Subcutaneous abdominal adipose tissue (tissue), 5 donors: ENCODE measurements at regions not wholly inside any gene's neighbourhood (a gene's known extent, or its start where the extent isn't known, plus 50 kb on each side); places are given as distances from the start of the nearest gene placed in this dataset.
"Not testable (repeated sequence)": the region's sequence is repeated elsewhere in the genome, so short reads cannot be mapped to it uniquely, and the experiment has no call there.

ENCODE experiments used
- H3K27ac ChIP-seq: one replicate; pipeline ENCODE4 v1.7.0; 2013; ENCODE audit warnings: low read depth, mild to moderate bottlenecking, inconsistent platforms, low read length, moderate library complexity
- H3K27me3 ChIP-seq, 5 donors: one replicate each; pipeline ENCODE4 v1.7.0; 2013; ENCODE audit warnings: low read length in 5 of 5, inconsistent platforms in 1 of 5; ENCODE audit not compliant: control insufficient read depth in 5 of 5, insufficient read depth in 4 of 5
- H3K36me3 ChIP-seq, 5 donors: one replicate each; pipeline ENCODE4 v1.7.0; 2013; ENCODE audit warnings: low read length in 5 of 5; ENCODE audit not compliant: control insufficient read depth in 5 of 5, insufficient read depth in 5 of 5
- H3K4me1 ChIP-seq, 5 donors: one replicate each; pipeline ENCODE4 v1.7.0; 2013; ENCODE audit warnings: low read length in 5 of 5, mild to moderate bottlenecking in 3 of 5, moderate library complexity in 1 of 5; ENCODE audit not compliant: control insufficient read depth in 5 of 5, insufficient read depth in 5 of 5
- H3K4me3 ChIP-seq, 5 donors: one replicate each; pipeline ENCODE4 v1.7.0; 2013; ENCODE audit warnings: low read length in 5 of 5, low read depth in 1 of 5
- H3K9ac ChIP-seq, 5 donors: one replicate each; pipeline ENCODE4 v1.7.0; 2013; ENCODE audit warnings: low read length in 5 of 5, mild to moderate bottlenecking in 4 of 5, moderate library complexity in 3 of 5
- H3K9me3 ChIP-seq, 5 donors: one replicate each; pipeline ENCODE4 v1.7.0; 2013; ENCODE audit warnings: low read length in 5 of 5; ENCODE audit not compliant: control insufficient read depth in 5 of 5
- donor health status: healthy.
- donor health status: healthy.
- donor health status: healthy.
- donor health status: healthy.
- donor health status: healthy.

DNA sequence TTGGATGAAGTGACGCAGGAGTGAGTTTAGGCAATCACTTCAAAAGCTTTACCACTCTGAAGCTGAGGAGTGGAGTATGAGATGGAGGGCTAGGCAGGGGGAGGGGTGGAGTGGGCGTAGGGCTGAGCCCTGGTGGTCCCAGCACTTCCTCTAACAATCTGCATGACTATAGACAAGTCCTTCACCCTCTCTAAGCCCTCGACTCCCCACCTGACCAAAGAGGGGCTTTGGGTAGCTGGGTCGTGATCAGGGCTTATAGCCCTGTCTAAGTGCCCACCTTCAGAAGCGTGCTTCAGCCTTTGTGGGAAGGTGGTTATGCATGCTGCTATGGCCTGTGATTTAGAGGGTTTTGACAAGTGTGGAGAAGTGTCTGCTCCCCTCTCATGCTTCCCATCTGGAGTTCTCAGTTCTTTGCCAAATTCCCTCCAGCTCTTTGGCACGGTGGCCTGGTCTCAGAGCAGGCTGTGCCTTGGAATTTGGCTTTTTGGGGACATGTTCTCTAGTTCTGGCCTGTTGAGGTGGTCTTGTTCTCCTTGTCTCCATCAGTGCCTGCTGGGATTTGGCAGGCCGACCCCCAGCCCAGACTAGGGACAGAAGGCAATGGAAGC is 53.0 kb downstream of the ACTBL2 start:
- H3K4me1 ChIP-seq, result peaks cover 0 to 15% (median 4%) of the 10 kb centered on the region in 5 donors
- no peaks in the 10 kb centered on the region for H3K27me3 ChIP-seq
- no peaks in the 10 kb centered on the region for H3K9me3 ChIP-seq

DNA sequence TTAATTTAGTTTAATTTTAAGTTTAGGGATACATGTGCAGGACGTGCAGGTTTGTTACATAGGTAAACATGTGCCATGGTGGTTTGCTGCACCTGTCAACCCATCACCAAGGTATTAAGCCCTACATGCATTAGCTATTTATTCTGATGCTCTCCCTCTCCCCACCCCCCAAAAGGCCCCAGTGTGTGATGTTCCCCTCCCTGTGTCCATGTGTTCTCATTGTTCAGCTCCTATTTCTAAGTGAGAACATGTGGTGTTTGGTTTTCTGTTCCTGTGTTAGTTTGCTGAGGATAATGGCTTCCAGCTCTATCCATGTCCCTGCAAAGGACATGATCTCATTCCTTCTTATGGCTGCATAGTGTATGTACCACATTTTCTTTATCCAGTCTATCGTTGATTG is 53.6 kb downstream of the ACTBL2 start:
- H3K4me1 ChIP-seq, result peaks cover 0 to 15% (median 4%) of the 10 kb centered on the region in 5 donors
- not testable (repeated sequence) for H3K4me3 ChIP-seq, H3K36me3 ChIP-seq, H3K9me3 ChIP-seq, H3K9ac ChIP-seq, H3K27me3 ChIP-seq, H3K27ac ChIP-seq

More for the DNA sequence above, 53.0 kb downstream of the ACTBL2 start:
- H3K9ac ChIP-seq, result no peak overlapping the region
- H3K36me3 ChIP-seq, result no peaks in the 10 kb centered on the region
- H3K4me3 ChIP-seq, result no peak overlapping the region
- H3K27ac ChIP-seq, result no peak overlapping the region

DNA sequence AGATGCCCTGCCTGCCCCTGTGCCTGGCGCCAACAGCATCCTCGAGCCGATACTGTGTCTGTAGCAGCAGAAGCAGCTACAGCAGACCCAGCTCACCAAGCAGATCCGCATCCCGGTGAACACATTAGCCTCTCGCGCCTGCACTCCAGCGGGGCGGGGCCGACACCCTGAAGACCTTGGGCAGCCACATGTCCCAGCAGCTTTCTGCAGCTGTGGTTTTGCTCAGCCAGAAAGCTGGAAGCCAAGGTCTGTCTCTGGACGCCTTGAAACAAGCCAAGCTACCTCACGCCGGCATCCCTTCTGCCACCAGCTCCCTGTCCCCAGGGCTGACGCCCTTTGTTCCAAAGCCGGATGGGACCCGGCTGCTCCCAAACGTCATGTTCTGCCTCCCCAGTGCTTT is 59.6 kb downstream of the ACTBL2 start:
- Histone ChIP-seq H3K9me3 (no peaks in the 10 kb centered on the region), H3K4me3 (no peak overlapping the region), H3K27me3 (no peaks in the 10 kb centered on the region), H3K36me3 (no peaks in the 10 kb centered on the region), H3K27ac (no peak overlapping the region), H3K4me1 (peaks cover 0 to 7% (median 0%) of the 10 kb centered on the region in 5 donors), H3K9ac (no peak overlapping the region)

DNA sequence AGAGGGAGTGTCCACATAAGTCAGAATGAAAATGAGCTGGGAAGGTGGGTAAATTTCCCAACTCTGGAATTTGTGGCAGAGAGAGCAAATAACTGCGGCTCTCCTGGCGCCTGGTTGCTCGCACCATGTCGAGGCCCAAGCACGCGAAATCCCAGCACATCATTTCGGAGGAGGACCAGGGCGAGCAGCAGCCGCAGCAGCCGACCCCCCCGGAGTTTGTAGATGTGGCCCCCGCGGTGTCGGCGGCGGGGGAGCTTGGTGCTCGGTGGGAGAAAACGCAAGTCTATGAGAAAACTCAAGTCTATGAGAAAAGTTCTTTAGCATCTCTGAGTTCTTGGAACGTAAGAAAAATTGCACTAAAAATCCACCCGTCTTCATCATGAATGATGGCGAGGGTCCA is 60.3 kb downstream of the ACTBL2 start:
- H3K9me3 ChIP-seq, result no peaks in the 10 kb centered on the region
- no peaks in the 10 kb centered on the region for H3K27me3 ChIP-seq
- no peak overlapping the region for H3K4me3 ChIP-seq
- H3K27ac ChIP-seq, result no peak overlapping the region
- H3K4me1 ChIP-seq, result peaks cover 0 to 13% (median 0%) of the 10 kb centered on the region in 5 donors
- H3K9ac ChIP-seq, result no peak overlapping the region
- no peaks in the 10 kb centered on the region for H3K36me3 ChIP-seq

DNA sequence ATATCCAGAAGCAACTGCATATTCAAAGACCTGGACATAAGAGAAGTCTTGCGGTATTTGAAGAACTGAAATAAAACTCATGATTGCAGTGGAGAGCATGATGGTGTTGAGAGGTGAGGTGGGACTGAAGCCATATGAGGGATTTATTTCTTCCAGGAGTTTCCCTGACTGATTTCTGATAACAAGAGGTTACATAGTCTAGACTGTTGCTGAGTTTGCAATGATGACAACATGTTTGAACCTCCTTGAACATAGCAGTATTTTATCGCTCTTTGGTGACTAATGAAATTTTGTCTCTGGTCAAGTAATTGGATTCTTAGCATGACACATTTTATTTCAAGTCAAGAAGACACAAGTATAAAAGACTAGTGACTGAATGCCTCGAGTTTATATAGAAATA is 61.8 kb downstream of the ACTBL2 start:
- no peaks in the 10 kb centered on the region for H3K36me3 ChIP-seq
- H3K4me3 ChIP-seq, result no peak overlapping the region
- H3K4me1 ChIP-seq, result peaks cover 0 to 26% (median 9%) of the 10 kb centered on the region in 5 donors
- no peak overlapping the region for H3K9ac ChIP-seq
- no peak overlapping the region for H3K27ac ChIP-seq
- no peaks in the 10 kb centered on the region for H3K9me3 ChIP-seq
- no peaks in the 10 kb centered on the region for H3K27me3 ChIP-seq

DNA sequence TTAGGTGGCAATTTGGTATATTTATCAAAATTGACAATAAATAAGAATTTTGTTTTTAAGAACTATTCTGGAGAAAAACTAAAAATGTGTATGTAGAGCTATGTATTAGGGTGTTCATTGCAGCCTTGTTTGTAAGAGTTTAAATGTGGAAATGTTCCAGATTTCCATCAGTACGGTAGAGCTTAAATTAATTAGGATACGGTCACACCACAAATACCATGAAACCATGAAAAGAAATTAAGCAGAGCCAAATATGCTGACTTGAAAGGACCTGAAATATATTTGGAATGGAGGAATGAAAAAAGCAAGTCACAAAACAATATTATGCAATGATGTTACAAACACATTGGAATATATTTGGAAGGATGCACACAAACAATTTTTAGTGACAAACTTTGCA is 64.6 kb downstream of the ACTBL2 start:
- H3K4me3 ChIP-seq, result no peak overlapping the region

DNA sequence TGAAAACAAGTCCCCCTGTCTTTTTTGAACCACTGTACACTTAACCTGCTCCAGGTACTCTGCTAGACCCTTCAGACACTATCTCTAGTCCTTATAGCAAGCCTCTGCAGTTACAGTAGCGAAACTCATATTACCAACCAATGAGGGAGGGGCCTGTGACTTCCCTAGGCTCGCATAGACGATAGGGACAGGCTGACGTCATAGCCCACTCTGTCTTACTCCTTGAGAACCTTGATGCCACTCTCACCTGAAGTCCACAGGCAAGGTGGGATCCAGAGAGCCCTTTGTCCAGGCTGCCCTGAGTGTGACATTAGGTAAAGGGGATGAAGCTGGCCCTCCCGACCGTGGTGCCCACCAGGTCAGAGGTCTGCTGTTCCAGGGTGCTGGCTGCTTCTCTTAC is 65.3 kb downstream of the ACTBL2 start:
- Histone ChIP-seq H3K27me3 (no peaks in the 10 kb centered on the region), H3K9me3 (no peaks in the 10 kb centered on the region), H3K36me3 (no peaks in the 10 kb centered on the region), H3K27ac (peak overlapping the region; percentile 3), H3K4me1 (peaks cover 0 to 42% (median 9%) of the 10 kb centered on the region in 5 donors), H3K4me3 (no peak overlapping the region), H3K9ac (no peak overlapping the region)

More for the DNA sequence above, 64.6 kb downstream of the ACTBL2 start:
- H3K36me3 ChIP-seq, result no peaks in the 10 kb centered on the region
- no peak overlapping the region for H3K9ac ChIP-seq
- H3K4me1 ChIP-seq, result peaks cover 0 to 36% (median 9%) of the 10 kb centered on the region in 5 donors
- H3K9me3 ChIP-seq, result no peaks in the 10 kb centered on the region
- H3K27ac ChIP-seq, result no peak overlapping the region
- no peaks in the 10 kb centered on the region for H3K27me3 ChIP-seq

DNA sequence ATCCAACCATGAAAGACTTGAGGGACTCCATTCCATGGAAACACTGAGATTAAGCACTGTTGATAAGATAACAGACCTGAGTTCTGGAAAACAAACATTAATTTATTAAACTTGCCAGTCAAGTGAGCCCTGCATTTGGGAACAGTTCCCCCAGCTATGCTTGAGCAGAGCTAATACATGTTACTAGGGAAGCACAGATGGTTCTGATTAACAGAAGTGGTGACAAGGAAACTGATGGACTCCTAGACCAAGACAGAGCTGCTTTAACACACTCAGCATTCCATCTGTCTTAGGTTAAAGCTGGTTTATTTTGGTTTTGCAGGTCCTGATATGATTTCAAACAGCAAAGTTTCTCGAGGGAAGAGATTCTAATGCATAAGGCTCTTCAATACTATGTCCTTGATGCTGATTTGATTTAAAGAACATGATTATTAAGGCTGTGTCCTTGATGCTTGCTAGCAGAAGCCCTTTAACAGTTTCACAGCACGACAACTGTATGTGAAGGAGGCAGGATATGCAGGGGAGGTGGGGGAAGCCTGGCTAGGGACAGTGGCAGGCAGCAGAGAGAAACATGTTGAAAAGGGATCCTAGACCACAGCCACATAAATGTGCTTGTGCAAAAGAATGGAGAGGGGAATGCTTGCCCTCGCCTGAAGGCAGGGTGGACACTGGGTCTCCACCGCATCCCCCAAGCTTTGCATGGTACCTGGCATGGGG is 66.2 kb downstream of the ACTBL2 start:
- Histone ChIP-seq H3K9ac (no peak overlapping the region), H3K4me3 (no peak overlapping the region), H3K36me3 (no peaks in the 10 kb centered on the region), H3K27ac (no peak overlapping the region), H3K9me3 (no peaks in the 10 kb centered on the region), H3K4me1 (peaks cover 0 to 50% (median 13%) of the 10 kb centered on the region in 5 donors), H3K27me3 (no peaks in the 10 kb centered on the region)

DNA sequence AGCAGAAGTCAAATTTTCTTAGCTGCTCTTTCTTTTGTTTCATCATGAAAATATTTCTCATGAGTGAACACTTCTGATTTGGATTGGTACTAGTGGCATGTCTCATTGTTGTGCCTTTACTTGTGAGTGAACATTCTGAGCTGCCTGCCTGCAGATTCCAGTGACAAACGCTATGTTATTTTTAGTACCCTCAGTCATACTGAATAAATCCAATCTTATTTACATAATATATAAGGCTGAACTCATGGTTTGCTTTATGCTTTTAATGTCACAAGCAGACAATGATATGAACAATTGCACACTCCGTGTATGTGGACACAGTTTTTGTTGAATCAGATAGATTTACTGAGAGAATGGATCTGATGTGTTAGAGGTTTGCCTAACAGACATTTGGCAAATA is 67.8 kb downstream of the ACTBL2 start:
- Histone ChIP-seq H3K27me3 (no peaks in the 10 kb centered on the region), H3K4me1 (peaks cover 0 to 63% (median 24%) of the 10 kb centered on the region in 5 donors), H3K4me3 (no peak overlapping the region), H3K36me3 (no peaks in the 10 kb centered on the region), H3K9me3 (no peaks in the 10 kb centered on the region), H3K9ac (no peak overlapping the region), H3K27ac (no peak overlapping the region)

DNA sequence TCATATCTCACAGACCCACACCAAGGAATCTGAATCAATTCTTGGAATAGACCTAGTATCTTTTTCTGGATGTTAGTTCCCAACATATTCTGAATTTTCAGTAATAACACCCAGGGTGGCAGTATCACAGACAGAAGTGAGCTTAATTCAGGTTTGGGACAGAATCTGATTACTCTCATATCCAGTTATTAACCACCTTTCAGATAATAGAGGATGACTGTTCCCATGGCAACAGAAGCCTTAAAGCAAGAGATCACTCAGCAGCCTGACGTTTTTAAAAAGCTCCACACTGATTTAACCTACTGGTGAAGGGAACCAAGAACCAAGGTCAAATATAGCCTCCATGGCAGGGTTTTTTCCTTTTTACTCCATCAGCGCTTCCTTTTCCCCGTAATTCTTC is 68.4 kb downstream of the ACTBL2 start:
- H3K9me3 ChIP-seq, result no peaks in the 10 kb centered on the region
- H3K27me3 ChIP-seq, result no peaks in the 10 kb centered on the region
- H3K4me1 ChIP-seq, result peaks cover 0 to 67% (median 26%) of the 10 kb centered on the region in 5 donors
- no peak overlapping the region for H3K9ac ChIP-seq
- H3K4me3 ChIP-seq, result no peak overlapping the region
- H3K36me3 ChIP-seq, result no peaks in the 10 kb centered on the region
- H3K27ac ChIP-seq, result no peak overlapping the region
